Neural cell (in vitro differentiated cells): ENCODE measurements at regions not wholly inside any gene's neighbourhood (a gene's known extent, or its start where the extent isn't known, plus 50 kb on each side); places are given as distances from the start of the nearest gene placed in this dataset.

Experiments
- H2AFZ ChIP-seq: fragments of 200-600, 300-800 bp; sonication (generic), shearing (Covaris generic); 2 replicates; pipeline ENCODE4 v1.6.0; 2014; ENCODE audit warnings: low read depth, mild to moderate bottlenecking, antibody characterized with exemption, low read length, moderate library complexity
- H3F3A ChIP-seq: fragments of 200-600 bp; shearing (Covaris generic); 2 replicates; pipeline ENCODE4 v1.6.1; 2016; ENCODE audit warnings: mild to moderate bottlenecking, moderate library complexity, mixed read lengths, antibody characterized with exemption, low read length; ENCODE audit not compliant: insufficient read depth, poor library complexity, severe bottlenecking
- H3K27ac ChIP-seq: fragments of 200-600, 300-800 bp; sonication (generic), shearing (Covaris generic); 2 replicates; pipeline ENCODE4 v1.5.1; 2014; ENCODE audit warnings: mild to moderate bottlenecking, low read length, moderate library complexity
- H3K27me3 ChIP-seq: fragments of 300-800, 200-600 bp; sonication (generic), shearing (Covaris generic); 2 replicates; pipeline ENCODE4 v1.6.0; 2014; ENCODE audit warnings: mild to moderate bottlenecking, low read depth, low read length, moderate library complexity; ENCODE audit not compliant: insufficient read depth
- H3K36me3 ChIP-seq: fragments of 300-800, 200-600 bp; sonication (generic), shearing (Covaris generic); 2 replicates; pipeline ENCODE4 v1.5.1; 2014; ENCODE audit warnings: mild to moderate bottlenecking, antibody characterized with exemption, low read length, moderate library complexity; ENCODE audit not compliant: insufficient read depth
- H3K4me2 ChIP-seq: fragments of 300-800, 200-600 bp; sonication (generic), shearing (Covaris generic); 2 replicates; pipeline ENCODE4 v1.6.0; 2014; ENCODE audit warnings: mild to moderate bottlenecking, low read length
- H3K4me3 ChIP-seq: fragments of 300-800, 200-600 bp; sonication (generic), shearing (Covaris generic); 2 replicates; pipeline ENCODE4 v1.5.1; 2014; ENCODE audit warnings: mild to moderate bottlenecking, low read length, moderate library complexity
- H3K79me2 ChIP-seq: fragments of 200-600 bp; shearing (Covaris generic); replicated peaks from 2 replicates; pipeline ENCODE4 v1.6.0; 2014; ENCODE audit warnings: mild to moderate bottlenecking, low read length, moderate library complexity; ENCODE audit not compliant: insufficient read depth
- H3K9ac ChIP-seq: fragments of 300-800, 200-600 bp; sonication (generic), shearing (Covaris generic); 2 replicates; pipeline ENCODE4 v1.6.1; 2016; ENCODE audit warnings: mild to moderate bottlenecking, low read length, mixed read lengths
- H3K9me2 ChIP-seq: fragments of 200-600 bp; shearing (Covaris generic); 2 replicates; pipeline ENCODE4 v1.6.1; 2016; ENCODE audit warnings: mild to moderate bottlenecking, low read length, mixed read lengths; ENCODE audit not compliant: insufficient read depth
- H3K9me3 ChIP-seq: fragments of 200-600, 300-800 bp; sonication (generic), shearing (Covaris generic); 2 replicates; pipeline ENCODE4 v1.6.1; 2016; ENCODE audit warnings: mild to moderate bottlenecking, mixed run types, low read length, moderate library complexity, mixed read lengths
- H4K20me1 ChIP-seq: fragments of 200-600 bp; shearing (Covaris generic); 2 replicates; pipeline ENCODE4 v1.6.1; 2016; ENCODE audit warnings: mild to moderate bottlenecking, mixed run types; ENCODE audit not compliant: insufficient read depth
- CTCF ChIP-seq: fragments of 450-650 bp; IDR thresholded peaks from 2 replicates; pipeline ENCODE4 v1.5.1; 2014; ENCODE audit warnings: antibody characterized with exemption, mild to moderate bottlenecking, moderate library complexity; ENCODE audit not compliant: poor library complexity, severe bottlenecking
- EP300 ChIP-seq: fragments of 450-650 bp; conservative IDR thresholded peaks from 2 replicates; pipeline ENCODE4 v1.6.1; 2014; ENCODE audit warnings: antibody characterized with exemption, mild to moderate bottlenecking, moderate library complexity; ENCODE audit not compliant: poor library complexity, severe bottlenecking
- EZH2 ChIP-seq: fragments of 200-600, 300-800 bp; shearing (Covaris generic), sonication (generic); IDR thresholded peaks from 2 replicates; pipeline ENCODE4 v1.6.1; 2014; ENCODE audit warnings: antibody characterized with exemption, low read length, borderline replicate concordance, mild to moderate bottlenecking; ENCODE audit not compliant: insufficient read depth, poor library complexity, severe bottlenecking
- MXI1 ChIP-seq: fragments of 450-650 bp; conservative IDR thresholded peaks from 2 replicates; pipeline ENCODE4 v1.6.1; 2014; ENCODE audit warnings: antibody characterized with exemption, mild to moderate bottlenecking; ENCODE audit not compliant: poor library complexity, severe bottlenecking
- POLR2AphosphoS5 ChIP-seq: IDR thresholded peaks from 2 replicates; pipeline ENCODE4 v1.6.1; 2012
- RAD21 ChIP-seq: fragments of 450-650 bp; conservative IDR thresholded peaks from 2 replicates; pipeline ENCODE4 v1.6.1; 2014; ENCODE audit warnings: antibody characterized with exemption, mild to moderate bottlenecking, moderate library complexity
- REST ChIP-seq: IDR thresholded peaks from 2 replicates; pipeline ENCODE4 v1.6.1; 2012; ENCODE audit warnings: borderline replicate concordance
- SMC3 ChIP-seq: fragments of 450-650 bp; conservative IDR thresholded peaks from 2 replicates; pipeline ENCODE4 v1.6.1; 2014; ENCODE audit warnings: antibody characterized with exemption, mild to moderate bottlenecking, moderate library complexity; ENCODE audit not compliant: poor library complexity
- TAF1 ChIP-seq: IDR thresholded peaks from 2 replicates; pipeline ENCODE4 v1.6.1; 2012; ENCODE audit warnings: low read depth

DNA sequence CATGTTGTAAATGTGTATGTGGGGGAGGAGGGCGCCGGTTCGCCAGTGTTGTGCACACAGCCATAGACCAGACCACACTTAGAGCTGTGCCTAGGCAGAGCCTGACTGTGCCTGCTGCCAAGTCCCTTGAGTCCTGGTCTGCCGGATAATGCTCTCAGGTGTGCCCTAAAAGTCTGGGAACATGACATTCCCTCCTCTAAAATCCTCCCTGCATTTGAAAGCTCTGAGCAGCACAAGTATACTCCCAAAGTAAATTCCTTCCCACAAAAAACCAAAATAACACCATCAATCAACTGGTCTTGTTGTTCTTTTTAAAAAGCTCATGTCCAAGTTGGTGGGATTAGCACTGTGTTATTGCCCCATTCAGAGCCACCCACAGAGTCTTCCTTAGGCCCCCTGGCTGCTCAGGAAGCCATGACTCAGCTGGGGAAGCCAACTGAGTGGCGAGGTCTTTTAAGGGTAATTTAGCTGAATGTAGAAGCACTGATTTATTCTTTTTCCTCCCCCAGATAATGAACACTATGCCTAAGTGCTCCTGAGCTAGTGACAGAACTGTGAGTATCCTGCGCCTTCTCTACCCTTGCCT, 147.8 kb upstream of the MCTP2 start:
- Histone ChIP-seq H3K4me2 (no peak overlapping the region), H3F3A (no peaks in the 10 kb centered on the region), H2AFZ (no peak overlapping the region)

DNA sequence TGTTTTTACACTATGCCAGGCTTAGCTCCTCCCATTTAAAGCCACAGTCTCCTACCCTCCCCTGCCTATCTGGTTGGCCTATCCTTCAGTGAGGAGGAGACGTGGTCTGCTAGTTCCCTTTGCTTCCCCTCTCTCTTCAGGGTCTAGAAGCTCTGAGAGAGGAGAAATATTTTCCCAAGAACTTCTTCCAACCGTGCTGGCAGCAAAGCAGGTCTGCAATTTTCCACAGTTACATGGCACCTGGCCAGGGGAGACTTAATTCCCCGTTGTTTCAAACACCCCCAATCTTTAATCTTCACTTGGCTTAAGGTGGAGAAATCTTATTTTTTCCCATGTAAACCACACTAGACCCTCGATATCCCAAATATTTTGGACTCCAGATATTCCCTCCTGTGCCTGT, 149.5 kb upstream of the MCTP2 start:
- no peaks in the 10 kb centered on the region for H3K36me3 ChIP-seq
- no peaks in the 10 kb centered on the region for H3K9me3 ChIP-seq
- no peak overlapping the region for H3K4me2 ChIP-seq
- H3K79me2 ChIP-seq = no peaks in the 10 kb centered on the region
- no peaks in the 10 kb centered on the region for H3F3A ChIP-seq
- no peaks in the 10 kb centered on the region for H3K27me3 ChIP-seq
- no peaks in the 10 kb centered on the region for H4K20me1 ChIP-seq
- no peak overlapping the region for H3K4me3 ChIP-seq
- H3K9ac ChIP-seq = no peak overlapping the region
- H2AFZ ChIP-seq = no peak overlapping the region
- H3K27ac ChIP-seq = no peak overlapping the region
- H3K9me2 ChIP-seq = no peaks in the 10 kb centered on the region
- TF ChIP-seq MXI1 (no peak), SMC3 (no peak), RAD21 (no peak), EP300 (no peak), REST (no peak), EZH2 (no peak), POLR2AphosphoS5 (no peak)

More for the DNA sequence above, 147.8 kb upstream of the MCTP2 start:
- no peak overlapping the region for H3K4me3 ChIP-seq
- no peak overlapping the region for H3K27ac ChIP-seq
- H3K9ac ChIP-seq = no peak overlapping the region
- H3K36me3 ChIP-seq = no peaks in the 10 kb centered on the region
- no peaks in the 10 kb centered on the region for H4K20me1 ChIP-seq
- H3K9me3 ChIP-seq = no peaks in the 10 kb centered on the region
- H3K27me3 ChIP-seq = no peaks in the 10 kb centered on the region
- no peaks in the 10 kb centered on the region for H3K9me2 ChIP-seq
- TF ChIP-seq MXI1 (no peak), REST (no peak), EP300 (no peak), TAF1 (no peak), POLR2AphosphoS5 (no peak), RAD21 (no peak), CTCF (no peak), EZH2 (no peak), SMC3 (no peak)
- no peaks in the 10 kb centered on the region for H3K79me2 ChIP-seq
